Fibroblast of lung (primary cell): ENCODE measurements at regions not wholly inside any gene's neighbourhood (a gene's known extent, or its start where the extent isn't known, plus 50 kb on each side); places are given as distances from the start of the nearest gene placed in this dataset.

Source experiments
- DNase-seq, 2 donors: peaks; one replicate each; pipeline versions ENCODE4 v3.0.0 to v3.0.0-alpha.2; 2010; ENCODE audit warnings: low read depth in 2 of 2
- H2AFZ ChIP-seq: 2 replicates; pipeline ENCODE4 v1.5.1; 2012; ENCODE audit warnings: low read length, control low read depth, inconsistent platforms
- H3K27ac ChIP-seq: 2 replicates; pipeline ENCODE4 v1.5.1; 2011; ENCODE audit warnings: low read length, control low read depth; ENCODE audit not compliant: insufficient read depth
- H3K27me3 ChIP-seq: 2 replicates; pipeline ENCODE4 v1.5.1; 2011; ENCODE audit warnings: mild to moderate bottlenecking, low read length; ENCODE audit not compliant: control insufficient read depth, insufficient read depth
- H3K36me3 ChIP-seq: 2 replicates; pipeline ENCODE4 v1.5.1; 2011; ENCODE audit warnings: low read length; ENCODE audit not compliant: control insufficient read depth, insufficient read depth
- H3K4me1 ChIP-seq: 2 replicates; pipeline ENCODE4 v1.5.1; 2011; ENCODE audit warnings: low read length; ENCODE audit not compliant: control insufficient read depth, insufficient read depth; ENCODE audit errors: extremely low read depth
- H3K4me2 ChIP-seq: 2 replicates; pipeline ENCODE4 v1.5.1; 2011; ENCODE audit warnings: low read length, control low read depth; ENCODE audit not compliant: insufficient read depth; ENCODE audit errors: extremely low read depth
- H3K4me3 ChIP-seq, 4 experiments: fragments of 200-600 bp in 1 of 4; sonication (generic) in 1 of 4; replicated peaks in 1 of 4; 2 replicates each; pipeline ENCODE4 v1.5.1; 2011 to 2016; ENCODE audit warnings: low read length in 4 of 4, low read depth in 3 of 4, mild to moderate bottlenecking in 3 of 4, control low read depth in 2 of 4, inconsistent platforms in 1 of 4, mixed read lengths in 1 of 4; ENCODE audit not compliant: insufficient read depth in 1 of 4; ENCODE audit errors: control extremely low read depth in 1 of 4
- H3K79me2 ChIP-seq: 2 replicates; pipeline ENCODE4 v1.5.1; 2012; ENCODE audit warnings: mild to moderate bottlenecking, low read length, inconsistent platforms; ENCODE audit not compliant: control insufficient read depth, insufficient read depth
- H3K9ac ChIP-seq: 2 replicates; pipeline ENCODE4 v1.5.1; 2011; ENCODE audit warnings: mild to moderate bottlenecking, low read length, control low read depth; ENCODE audit not compliant: insufficient read depth
- H3K9me3 ChIP-seq: 2 replicates; pipeline ENCODE4 v1.5.1; 2012; ENCODE audit warnings: low read depth, low read length; ENCODE audit not compliant: control insufficient read depth, insufficient read depth
- H4K20me1 ChIP-seq: 2 replicates; pipeline ENCODE4 v1.5.1; 2011; ENCODE audit warnings: low read length; ENCODE audit not compliant: control insufficient read depth, insufficient read depth; ENCODE audit errors: extremely low read depth
- CTCF ChIP-seq, 2 donors: IDR thresholded peaks in 1 of 2; conservative IDR thresholded peaks in 1 of 2; 1 replicate in 1 of 2; 2 replicates in 1 of 2; pipeline ENCODE4 v1.5.1; 2011 to 2012; ENCODE audit warnings: low read length in 2 of 2, control low read depth in 1 of 2, inconsistent platforms in 1 of 2, low read depth in 1 of 2, mild to moderate bottlenecking in 1 of 2
- EZH2 ChIP-seq: IDR thresholded peaks from 2 replicates; pipeline ENCODE4 v1.5.1; 2012; ENCODE audit warnings: low read length, control low read depth, mild to moderate bottlenecking; ENCODE audit errors: missing control alignments

GRCh38 chr16:51056331-51056730, 94.7 kb downstream of the SALL1 start:
- H3K27me3 ChIP-seq, result no peaks in the 10 kb centered on the region
- H2AFZ ChIP-seq, result no peak overlapping the region
- H3K9ac ChIP-seq, result no peak overlapping the region
- TF ChIP-seq EZH2 (no peak), CTCF (conservative IDR thresholded peaks at IDR 0.05 in 1 of 2, IDR thresholded peaks at IDR 0.05 in 1 of 2; ENCODE audit: low read depth in 1 of 2, low read length in 2 of 2) (no peak)
- no peak overlapping the region for H3K4me3 ChIP-seq
- H3K9me3 ChIP-seq, result no peaks in the 10 kb centered on the region
- no peak for DNase-seq
- no peak overlapping the region for H3K4me2 ChIP-seq
- H3K27ac ChIP-seq, result no peak overlapping the region
- H4K20me1 ChIP-seq, result no peaks in the 10 kb centered on the region
- H3K79me2 ChIP-seq, result no peaks in the 10 kb centered on the region
- no peaks in the 10 kb centered on the region for H3K4me1 ChIP-seq
- H3K36me3 ChIP-seq, result no peaks in the 10 kb centered on the region

- H3K4me1 ChIP-seq, result no peaks in the 10 kb centered on the region
- no peak overlapping the region for H3K27ac ChIP-seq
- no peaks in the 10 kb centered on the region for H4K20me1 ChIP-seq
- H3K36me3 ChIP-seq, result no peaks in the 10 kb centered on the region
- no peaks in the 10 kb centered on the region for H3K27me3 ChIP-seq
- H2AFZ ChIP-seq, result no peak overlapping the region
- no peaks in the 10 kb centered on the region for H3K9me3 ChIP-seq
- no peak overlapping the region for H3K4me2 ChIP-seq
- H3K79me2 ChIP-seq, result no peaks in the 10 kb centered on the region
- no peak for TF ChIP-seq EZH2
- no peak for TF ChIP-seq CTCF (conservative IDR thresholded peaks at IDR 0.05 in 1 of 2, IDR thresholded peaks at IDR 0.05 in 1 of 2; ENCODE audit: low read depth in 1 of 2, low read length in 2 of 2)
- DNase-seq, result no peak
- no peak overlapping the region for H3K9ac ChIP-seq
- H3K4me3 ChIP-seq, result no peak overlapping the region
Measured at GRCh38 chr16:51055434-51055833, 95.6 kb downstream of the SALL1 start.

GRCh38 chr16:51053775-51054174, 97.3 kb downstream of the SALL1 start:
- Histone ChIP-seq H3K79me2 (no peaks in the 10 kb centered on the region), H3K4me2 (no peak overlapping the region), H3K4me3 (no peak overlapping the region), H3K4me1 (no peaks in the 10 kb centered on the region), H4K20me1 (no peaks in the 10 kb centered on the region), H3K27me3 (no peaks in the 10 kb centered on the region), H3K36me3 (no peaks in the 10 kb centered on the region), H3K9ac (no peak overlapping the region), H3K9me3 (no peaks in the 10 kb centered on the region), H3K27ac (no peak overlapping the region), H2AFZ (no peak overlapping the region)
- no peak for TF ChIP-seq CTCF (conservative IDR thresholded peaks at IDR 0.05 in 1 of 2, IDR thresholded peaks at IDR 0.05 in 1 of 2; ENCODE audit: low read depth in 1 of 2, low read length in 2 of 2)
- no peak for TF ChIP-seq EZH2
- DNase-seq, result no peak
